Fibroblast of skin of abdomen (primary cell): ENCODE measurements at regions not wholly inside any gene's neighbourhood (a gene's known extent, or its start where the extent isn't known, plus 50 kb on each side); places are given as distances from the start of the nearest gene placed in this dataset.
"Not testable (repeated sequence)": the region's sequence is repeated elsewhere in the genome, so short reads cannot be mapped to it uniquely, and the experiment has no call there.

Experiments
- DNase-seq: peaks from one replicate; pipeline ENCODE4 v3.0.0-alpha.2; 2013

DNA sequence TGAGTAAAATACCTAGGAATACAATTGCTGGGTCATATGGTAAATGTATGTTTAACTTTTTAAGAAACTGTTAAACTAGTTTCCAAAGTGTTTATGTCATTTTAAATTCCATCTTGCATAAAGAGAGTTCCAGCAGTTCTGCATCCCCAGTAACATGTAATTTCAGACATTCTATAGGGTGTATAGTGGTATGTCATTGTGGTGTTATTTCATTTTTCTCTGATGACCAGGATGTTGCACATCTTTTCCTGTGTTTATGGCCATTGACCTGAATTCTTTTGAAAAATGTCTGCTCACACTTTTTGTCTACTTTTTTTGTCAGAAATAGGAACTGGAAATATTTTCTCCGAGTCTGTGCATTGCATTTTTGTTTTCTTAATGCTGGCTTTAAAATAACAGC lies 128.9 kb downstream of the TMEM200A start:
- DNase-seq = peak; percentile 83

- peak; percentile 97 for DNase-seq
These were observed 134.9 kb downstream of the TMEM200A start for GRCh38 chr6:130500693-130501092.

GRCh38 chr6:130503146-130503545 lies 137.3 kb downstream of the TMEM200A start:
- peak; percentile 83 for DNase-seq

- DNase-seq = no peak
These were observed 140.2 kb downstream of the TMEM200A start for GRCh38 chr6:130505808-130506598.

DNA sequence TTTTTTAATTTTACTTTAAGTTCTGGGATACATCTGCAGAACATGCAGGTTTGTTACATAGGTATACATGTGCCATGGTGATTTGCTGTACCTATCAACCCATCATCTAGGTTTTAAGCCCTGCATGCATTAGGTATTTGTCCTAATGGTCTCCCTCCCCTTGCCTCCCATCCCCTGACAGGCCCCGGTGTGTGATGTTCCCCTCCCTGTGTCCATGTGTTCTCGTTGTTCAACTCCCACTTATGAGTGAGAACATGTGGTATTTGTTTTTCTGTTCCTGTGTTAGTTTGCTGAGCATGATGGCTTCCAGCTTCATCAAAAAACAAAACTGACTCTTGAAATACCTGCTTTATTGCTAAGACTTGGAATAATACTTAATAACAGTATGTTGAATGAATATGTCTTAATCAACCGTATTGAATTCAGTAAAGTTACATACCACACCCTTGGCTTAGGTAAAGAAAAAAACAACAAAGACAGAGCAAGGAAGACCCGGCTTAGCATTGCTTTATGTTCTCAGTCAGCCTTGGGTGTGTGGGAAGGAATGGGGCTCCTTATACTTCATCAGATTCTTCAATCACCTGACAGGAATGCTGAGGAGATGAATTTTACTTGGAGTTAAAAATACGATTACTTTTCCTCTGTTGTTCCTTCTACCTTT lies 141.3 kb downstream of the TMEM200A start:
- DNase-seq = not testable (repeated sequence)

DNA sequence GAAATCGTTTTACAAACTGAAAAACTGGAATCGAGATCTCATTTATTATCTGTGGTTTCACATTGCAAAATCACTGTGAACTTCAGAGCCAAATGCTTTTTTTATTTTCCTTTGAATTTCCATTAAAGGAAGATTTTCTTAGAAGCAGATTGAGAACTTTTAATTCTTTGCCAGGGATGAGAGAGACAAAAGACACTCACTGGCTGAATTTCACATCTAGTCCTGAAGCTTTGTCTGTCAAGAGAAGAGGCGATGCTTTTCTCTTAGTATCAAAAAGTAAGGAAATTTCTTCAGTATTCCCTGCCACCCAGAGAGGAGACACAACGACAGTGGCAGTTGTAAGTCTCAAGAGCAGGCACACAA lies 141.8 kb downstream of the TMEM200A start:
- DNase-seq = no peak

DNA sequence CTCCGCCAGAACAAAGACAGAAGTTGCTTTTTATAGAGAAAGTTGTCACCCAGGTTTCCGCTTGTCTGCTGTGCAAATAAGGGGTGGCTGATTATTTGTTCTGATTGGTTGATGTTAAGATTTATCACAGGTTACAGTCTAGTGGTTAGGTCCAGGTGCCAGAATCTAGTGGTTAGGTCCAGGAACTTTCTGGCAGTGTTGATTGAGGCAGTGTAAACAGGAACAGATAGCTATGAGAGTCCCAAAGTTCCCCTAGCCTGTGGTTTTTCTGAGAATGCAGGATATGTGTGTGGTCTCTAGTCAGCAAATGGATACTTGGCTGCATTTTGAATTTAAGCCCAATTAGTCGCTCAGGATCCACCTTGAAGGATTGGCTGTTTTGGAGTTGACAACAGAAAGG lies 148.0 kb downstream of the TMEM200A start:
- peak; percentile 90 for DNase-seq

- no peak for DNase-seq
These were observed 148.9 kb downstream of the TMEM200A start for GRCh38 chr6:130514712-130515111.

GRCh38 chr6:130515306-130515705 lies 149.5 kb downstream of the TMEM200A start:
- DNase-seq = no peak

GRCh38 chr6:130516604-130517003 lies 150.8 kb downstream of the TMEM200A start:
- DNase-seq = no peak

GRCh38 chr6:130517444-130517931 lies 151.7 kb downstream of the TMEM200A start:
- DNase-seq = no peak

DNA sequence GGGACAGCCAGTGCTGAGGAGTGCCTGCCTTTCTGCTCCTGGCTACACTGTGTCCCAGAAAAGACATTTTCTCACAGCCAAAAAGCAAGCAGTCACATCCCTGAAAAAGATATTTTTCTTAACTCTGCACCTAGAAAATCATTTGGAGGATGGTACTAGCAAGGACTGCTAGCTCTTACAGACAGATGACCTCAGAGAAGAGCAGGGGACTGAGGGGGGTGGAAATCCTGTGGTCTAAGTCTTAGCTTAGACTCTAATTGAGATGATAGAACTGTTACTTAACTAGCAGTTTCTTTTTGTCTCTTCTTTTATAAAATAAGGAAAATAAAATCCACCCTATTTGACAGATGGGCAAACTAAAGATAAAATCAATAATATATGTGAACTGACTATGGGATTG lies 152.8 kb downstream of the TMEM200A start:
- DNase-seq = peak; percentile 25

DNA sequence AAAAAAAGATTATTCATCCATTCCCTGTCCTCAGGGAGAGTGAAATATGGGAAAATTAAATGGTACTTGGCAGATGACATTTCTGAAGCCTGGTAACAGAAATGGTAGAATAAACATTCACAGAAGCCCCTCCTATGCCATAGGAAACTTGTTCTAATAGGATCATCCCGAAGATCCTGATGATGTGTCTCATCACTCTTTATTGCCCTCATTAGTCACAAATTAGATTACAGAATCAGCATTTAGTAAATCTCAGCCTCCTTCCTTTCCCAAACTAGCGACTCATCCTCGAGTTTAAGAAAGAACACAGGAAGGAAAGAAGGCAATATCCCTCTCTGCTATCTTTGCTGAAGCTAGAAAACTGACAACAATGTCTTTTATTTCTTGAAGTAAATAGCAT lies 154.4 kb downstream of the TMEM200A start:
- DNase-seq = peak; percentile 49

GRCh38 chr6:130520801-130521200 lies 155.0 kb downstream of the TMEM200A start:
- no peak for DNase-seq

- DNase-seq = no peak
These were observed 158.7 kb downstream of the TMEM200A start for GRCh38 chr6:130524552-130524951.

DNA sequence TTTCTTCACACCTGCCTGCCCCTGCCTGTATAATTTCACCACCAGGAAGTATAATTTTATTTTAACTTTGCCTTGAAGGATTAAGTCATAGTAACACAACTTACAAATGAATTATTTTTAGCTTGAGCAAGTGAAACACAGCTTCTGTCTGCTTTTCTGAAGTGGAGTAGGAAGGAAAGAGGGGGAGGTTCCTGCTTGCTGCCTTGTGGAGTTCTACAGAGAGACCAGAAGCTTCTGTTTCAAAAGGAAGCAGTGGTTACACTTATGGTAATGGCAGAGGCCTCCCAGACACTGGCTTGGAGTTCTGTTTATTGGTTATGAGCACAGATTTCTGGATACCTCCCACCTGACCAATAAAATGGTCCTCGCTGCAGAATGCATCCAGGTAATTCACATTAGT lies 159.6 kb downstream of the TMEM200A start:
- no peak for DNase-seq

DNA sequence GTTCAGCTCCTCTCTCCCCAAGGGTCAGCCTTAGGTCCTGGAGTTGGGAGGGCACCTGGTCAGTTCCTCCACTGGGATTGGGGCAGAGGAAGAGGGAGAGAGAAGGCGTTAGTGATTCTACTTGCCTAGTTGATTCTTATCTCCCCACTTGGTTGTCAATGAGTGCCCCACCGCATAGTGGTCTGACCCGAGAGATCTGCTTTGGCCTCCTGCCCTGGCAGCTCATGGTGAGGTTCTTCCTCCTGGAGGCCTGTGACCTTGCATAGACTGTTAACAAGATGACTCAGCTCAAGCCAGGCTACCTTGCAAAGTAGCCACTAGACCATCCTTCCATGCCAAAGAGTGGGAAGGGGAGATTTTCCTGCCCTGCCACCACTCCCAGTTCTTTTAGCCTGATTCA lies 160.6 kb downstream of the TMEM200A start:
- no peak for DNase-seq

DNA sequence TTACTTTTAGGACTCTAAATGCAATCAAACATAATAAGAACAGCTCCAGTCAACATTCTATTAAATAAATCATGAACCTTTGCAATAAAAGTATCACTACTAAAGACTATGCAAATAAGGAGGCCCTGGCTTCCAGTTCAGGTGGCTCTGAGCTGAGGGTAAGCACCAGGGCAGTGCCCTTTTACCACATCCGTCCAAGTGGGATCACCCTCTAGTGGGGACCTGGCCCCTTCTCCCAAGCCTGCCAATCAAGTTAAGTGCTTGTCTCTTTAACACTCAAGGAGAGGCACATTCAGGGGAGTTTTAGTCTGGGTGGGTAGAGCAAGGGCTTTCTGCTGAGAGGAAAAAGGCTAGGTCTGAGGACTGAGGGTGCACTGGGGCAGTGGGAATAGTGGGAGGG lies 161.4 kb downstream of the TMEM200A start:
- DNase-seq = no peak

DNA sequence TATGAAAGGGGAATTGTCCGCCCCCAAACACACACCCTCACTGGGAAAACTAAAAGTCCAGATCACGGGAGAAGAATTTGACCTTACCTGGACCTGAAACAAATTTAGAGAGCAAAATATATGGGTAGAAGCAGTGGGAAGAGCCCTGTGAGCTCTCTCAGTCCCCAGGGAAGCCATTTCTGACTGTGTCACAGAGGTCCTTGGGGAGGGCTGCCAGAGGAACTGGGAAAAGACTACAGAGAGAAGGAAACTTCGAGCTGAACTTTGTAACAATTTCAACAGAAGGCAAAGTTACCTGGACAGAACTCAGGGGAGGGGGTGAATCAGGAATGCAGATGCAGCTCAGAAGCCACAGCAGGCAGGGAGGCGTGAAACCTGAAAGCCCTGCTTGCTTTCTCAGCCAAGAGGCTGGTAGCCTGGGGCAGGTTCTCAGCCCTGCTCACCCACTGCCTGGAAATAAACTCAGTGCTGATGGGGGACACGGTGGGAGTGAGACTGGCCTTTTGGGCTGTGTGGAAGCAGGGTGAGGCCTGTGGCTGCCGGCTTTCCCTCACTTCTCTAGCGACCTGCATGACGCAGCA lies 163.8 kb downstream of the TMEM200A start:
- DNase-seq = no peak

DNA sequence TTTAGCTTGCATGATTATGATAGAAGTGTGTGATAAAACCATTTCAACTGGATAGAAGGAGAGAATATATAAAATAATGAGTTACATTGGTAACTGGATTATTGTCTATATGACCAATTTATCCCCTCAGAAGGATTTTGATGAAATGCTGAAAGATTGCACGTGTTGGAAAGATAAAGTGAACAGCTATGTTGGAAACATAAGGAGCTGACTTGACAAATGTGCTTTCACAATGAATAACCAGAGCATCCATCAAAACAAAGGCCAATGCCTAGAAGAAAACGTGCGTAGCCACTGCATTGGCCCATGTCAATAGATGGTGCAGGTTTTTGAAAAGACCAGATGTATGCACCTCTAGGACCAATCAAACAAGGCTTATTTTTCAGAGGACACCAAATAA lies 168.8 kb downstream of the TMEM200A start:
- no peak for DNase-seq

- no peak for DNase-seq
These were observed 169.4 kb downstream of the TMEM200A start for GRCh38 chr6:130535242-130535641.

DNA sequence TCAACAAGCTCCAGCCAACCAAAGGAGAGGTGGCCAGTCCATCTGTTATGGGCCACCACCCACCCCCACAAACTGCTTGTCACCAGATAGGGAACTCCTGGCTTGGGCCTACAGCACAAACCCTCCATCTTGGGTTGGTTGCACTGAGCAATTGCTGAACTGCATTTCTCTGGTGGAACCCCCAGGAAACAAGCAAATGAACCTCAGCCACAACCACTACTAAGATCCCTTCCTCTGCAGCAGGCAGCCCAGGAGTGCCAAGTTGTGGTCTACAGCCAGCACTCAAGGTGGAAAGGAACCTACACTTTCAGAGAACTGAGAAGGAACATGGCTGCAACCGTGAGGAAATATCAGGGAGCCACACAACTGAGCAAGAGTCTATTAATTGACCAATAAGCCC lies 171.6 kb downstream of the TMEM200A start:
- DNase-seq = no peak

DNA sequence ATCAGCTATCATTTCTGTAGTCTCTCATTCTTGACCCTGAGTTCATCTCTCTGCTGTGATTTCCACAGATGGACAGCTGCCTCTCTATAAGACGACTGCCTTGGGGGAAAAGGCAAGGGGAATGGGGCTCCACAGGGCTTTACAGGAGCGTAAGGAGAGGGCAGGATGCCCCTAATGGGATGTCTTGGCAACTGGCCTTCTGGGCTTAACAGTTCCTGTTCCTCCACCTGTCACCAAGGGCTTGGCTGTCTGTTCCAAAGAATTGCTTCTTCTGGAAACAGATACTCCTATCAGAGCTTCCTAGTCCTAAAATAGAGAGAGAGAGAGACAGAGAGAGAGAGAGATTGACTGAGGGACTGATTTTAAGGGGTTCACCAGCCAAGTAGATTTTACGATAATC lies 181.9 kb downstream of the TMEM200A start:
- no peak for DNase-seq
